GM10248 (cell line): ENCODE measurements at regions not wholly inside any gene's neighbourhood (a gene's known extent, or its start where the extent isn't known, plus 50 kb on each side); places are given as distances from the start of the nearest gene placed in this dataset.
"Not testable (repeated sequence)": the region's sequence is repeated elsewhere in the genome, so short reads cannot be mapped to it uniquely, and the experiment has no call there.

Experiments
- CTCF ChIA-PET: fragments of 300-600 bp; sonication (Branson Sonifier 250); formaldehyde crosslinking; extraction: SDS; loops from one replicate; lab custom pipeline; 2021; ENCODE audit warnings: antibody characterized with exemption; lab: Yijun Ruan, JAX
- POLR2A ChIA-PET: fragments of 350-650 bp; sonication (Branson Sonifier 250); formaldehyde crosslinking; extraction: SDS; loops from one replicate; lab custom pipeline; 2020; ENCODE audit warnings: antibody characterized with exemption; lab: Yijun Ruan, JAX
- DNase-seq: peaks from one replicate; pipeline ENCODE4 v3.0.0; 2012; ENCODE audit errors: extremely low spot score
- CTCF ChIP-seq: IDR thresholded peaks from 2 replicates; pipeline ENCODE4 v1.5.1; 2012; ENCODE audit warnings: mild to moderate bottlenecking, low read depth; ENCODE audit errors: extremely low read depth, missing control alignments, control extremely low read depth

GRCh38 chr7:46606761-46607160, 685.7 kb upstream of the IGFBP3 start:
- POLR2A ChIA-PET, result no interaction called here
- CTCF ChIA-PET, result no interaction called here
- no peak for TF ChIP-seq CTCF
- DNase-seq, result no peak

GRCh38 chr7:46604241-46604661, 683.2 kb upstream of the IGFBP3 start:
- ChIA-PET POLR2A (no interaction called here), CTCF (interaction anchor here (0.8 kb wide), 1 partner anchor 8 kb away, joined by 3 read pairs; no protein-coding TSS in a partner anchor)
- TF ChIP-seq CTCF, result no peak
- DNase-seq, result no peak

GRCh38 chr7:46603780-46604179, 682.7 kb upstream of the IGFBP3 start:
- CTCF ChIA-PET, result interaction anchor here (0.8 kb wide), 1 partner anchor 9 kb away, joined by 3 read pairs; no protein-coding TSS in a partner anchor
- POLR2A ChIA-PET, result no interaction called here
- DNase-seq, result no peak
- no peak for TF ChIP-seq CTCF

DNA sequence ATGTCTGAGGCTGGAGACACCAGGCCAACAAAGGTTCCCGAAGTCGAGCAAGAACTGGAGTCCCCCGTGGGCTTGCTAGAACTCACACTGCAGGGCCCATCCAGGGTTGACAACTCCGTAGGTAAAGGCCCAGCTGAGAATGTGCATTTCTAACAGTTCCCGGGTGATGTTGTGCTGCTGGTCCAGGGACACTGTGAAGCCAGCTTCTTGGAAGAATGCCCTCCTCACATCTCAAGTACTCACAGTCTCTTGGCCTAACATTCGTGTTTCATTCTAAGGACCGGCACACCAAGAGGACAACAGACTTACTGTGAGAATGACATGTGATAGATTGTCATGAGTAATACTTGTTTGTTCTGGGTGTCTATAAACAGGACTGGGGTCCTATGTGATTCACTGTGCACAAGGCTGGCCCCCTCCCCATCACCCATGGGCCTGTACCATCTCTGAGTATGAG, 682.3 kb upstream of the IGFBP3 start:
- CTCF ChIA-PET, result no interaction called here

GRCh38 chr7:46600340-46600739, 679.3 kb upstream of the IGFBP3 start:
- POLR2A ChIA-PET, result no interaction called here
- CTCF ChIA-PET, result interaction anchor here (1.1 kb wide), 2 partner anchors 14 to 19 kb away, joined by 3 read pairs; no protein-coding TSS in a partner anchor
- DNase-seq, result no peak
- no peak for TF ChIP-seq CTCF

More for the DNA sequence above, 682.3 kb upstream of the IGFBP3 start:
- no peak for TF ChIP-seq CTCF
- DNase-seq, result no peak
- POLR2A ChIA-PET, result no interaction called here

DNA sequence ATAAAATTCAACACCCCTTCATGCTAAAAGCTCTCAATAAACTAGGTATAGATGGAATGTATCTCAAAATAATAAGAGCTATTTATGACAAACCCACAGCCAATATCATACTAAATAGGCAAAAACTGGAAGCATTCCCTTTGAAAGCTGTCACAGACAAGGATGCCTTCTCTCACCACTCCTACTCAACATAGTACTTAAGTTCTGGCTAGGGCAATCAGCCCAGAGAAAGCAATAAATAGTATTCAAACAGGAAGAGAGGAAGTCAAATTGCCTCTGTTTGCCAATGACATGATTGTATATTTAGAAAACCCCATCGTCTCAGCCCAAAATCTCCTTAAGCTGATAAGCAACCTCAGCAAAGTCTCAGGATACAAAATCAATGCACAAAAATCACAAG, 673.8 kb upstream of the IGFBP3 start:
- DNase-seq, POLR2A ChIA-PET, CTCF ChIA-PET: not testable (repeated sequence)

- DNase-seq, CTCF ChIA-PET, POLR2A ChIA-PET: not testable (repeated sequence)
Measured at GRCh38 chr7:46590918-46591905, 670.1 kb upstream of the IGFBP3 start.
